K562 (cell line): ENCODE measurements at regions not wholly inside any gene's neighbourhood (a gene's known extent, or its start where the extent isn't known, plus 50 kb on each side); places are given as distances from the start of the nearest gene placed in this dataset.
"Not testable (repeated sequence)": the region's sequence is repeated elsewhere in the genome, so short reads cannot be mapped to it uniquely, and the experiment has no call there.

Experiments
- ATAC-seq: fragments of 200-7000 bp; cut with Tn5 transposase; 3 replicates; pipeline ENCODE4 v1.9.1; 2020; ENCODE audit warnings: moderate library complexity
- BruUV-seq: library from RNA; stranded (reverse); fragments of 400-500 nt; replicated peaks from 2 replicates; lab custom pipeline; 2021; lab: Mats Ljungman, UMichigan
- CTCF ChIA-PET: fragments of 300-600 bp; formaldehyde crosslinking; extraction: SDS; loops from one replicate; lab custom pipeline; 2021; ENCODE audit warnings: low intra/inter-chr PET ratio; lab: Yijun Ruan, JAX
- POLR2A ChIA-PET: fragments of 300-600, 350-650 bp; sonication (Branson Sonifier 250); formaldehyde crosslinking; extraction: SDS; loops from one replicate; lab custom pipeline; 2021; ENCODE audit warnings: antibody characterized with exemption, inconsistent platforms; lab: Yijun Ruan, JAX
- DNase-seq, 4 experiments: peaks; one replicate each; pipeline versions ENCODE4 v3.0.0 to v3.0.0-alpha.2; 2011 to 2018; ENCODE audit warnings: low spot score in 3 of 4, mixed read lengths in 3 of 4; ENCODE audit errors: extremely low read depth in 1 of 4
- FAIRE-seq: peaks from 2 replicates; lab custom pipeline; 2011; peaks lifted over from hg19 to GRCh38; lab: Jason Lieb, UNC
- H2AFZ ChIP-seq: 2 replicates; pipeline ENCODE4 v1.6.0; 2011; ENCODE audit warnings: low read depth, low read length, control low read depth, inconsistent platforms
- H3K27ac ChIP-seq: fragments of 200-600 bp; 3 replicates; pipeline ENCODE4 v1.8.0; 2011; ENCODE audit warnings: low read depth, mild to moderate bottlenecking, control low read depth, inconsistent platforms, low read length, moderate library complexity, mixed read lengths; ENCODE audit errors: extremely low read depth
- H3K27me3 ChIP-seq, 2 experiments: fragments of 300-600 bp in 1 of 2; 2 replicates in 1 of 2; 3 replicates in 1 of 2; pipeline versions ENCODE4 v1.6.0 to v1.8.0; 2011; ENCODE audit warnings: inconsistent platforms in 2 of 2, low read length in 2 of 2, mild to moderate bottlenecking in 1 of 2, mixed read lengths in 1 of 2, moderate library complexity in 1 of 2; ENCODE audit not compliant: control insufficient read depth in 2 of 2, insufficient read depth in 2 of 2
- H3K36me3 ChIP-seq: fragments of 300-600 bp; 3 replicates; pipeline ENCODE4 v1.8.0; 2011; ENCODE audit warnings: mild to moderate bottlenecking, low read length, inconsistent platforms; ENCODE audit not compliant: control insufficient read depth, insufficient read depth
- H3K4me1 ChIP-seq, 2 experiments: fragments of 200-600 bp in 1 of 2; replicated peaks in 1 of 2; 2 replicates in 1 of 2; 3 replicates in 1 of 2; pipeline versions ENCODE4 v1.5.1 to v1.8.0; 2011; ENCODE audit warnings: inconsistent platforms in 2 of 2, low read length in 2 of 2, mild to moderate bottlenecking in 1 of 2, mixed read lengths in 1 of 2, moderate library complexity in 1 of 2; ENCODE audit not compliant: control insufficient read depth in 2 of 2, insufficient read depth in 2 of 2
- H3K4me2 ChIP-seq: 2 replicates; pipeline ENCODE4 v1.6.1; 2011; ENCODE audit warnings: low read length, control low read depth, inconsistent platforms, mixed read lengths; ENCODE audit not compliant: insufficient read depth
- H3K4me3 ChIP-seq: fragments of 200-600 bp; sonication (generic), shearing (Covaris generic); 2 replicates; pipeline ENCODE4 v1.5.1; 2016; ENCODE audit warnings: control low read depth, inconsistent platforms
- H3K79me2 ChIP-seq: fragments of 200-600 bp; 3 replicates; pipeline ENCODE4 v1.8.0; 2011; ENCODE audit warnings: low read length, inconsistent platforms; ENCODE audit not compliant: control insufficient read depth, insufficient read depth
- H3K9ac ChIP-seq, 2 experiments: 2 replicates each; pipeline versions ENCODE4 v1.6.0 to v1.6.1; 2011; ENCODE audit warnings: low read depth in 2 of 2, low read length in 2 of 2, control low read depth in 1 of 2, inconsistent platforms in 1 of 2, mild to moderate bottlenecking in 1 of 2, mixed read lengths in 1 of 2; ENCODE audit not compliant: insufficient read depth in 1 of 2
- H3K9me1 ChIP-seq: one replicate; pipeline ENCODE4 v1.6.0; 2011; ENCODE audit warnings: inconsistent platforms, mild to moderate bottlenecking, low read length, moderate library complexity; ENCODE audit not compliant: control insufficient read depth, insufficient read depth
- H3K9me3 ChIP-seq: replicated peaks from 2 replicates; pipeline ENCODE4 v1.5.1; 2011; ENCODE audit warnings: low read depth, low read length, inconsistent platforms; ENCODE audit not compliant: control insufficient read depth, insufficient read depth
- H4K20me1 ChIP-seq: replicated peaks from 2 replicates; pipeline ENCODE4 v1.6.1; 2011; ENCODE audit warnings: low read length, inconsistent platforms, mixed read lengths; ENCODE audit not compliant: control insufficient read depth, insufficient read depth
- BRD9 ChIP-seq: fragments of 450-650 bp; IDR thresholded peaks from 2 replicates; pipeline ENCODE4 v1.6.1; 2018; ENCODE audit warnings: low read depth; ENCODE audit not compliant: partially characterized antibody
- HOXB6 ChIP-seq: fragments of 250-450 bp; sonication (Bioruptor Pico); IDR thresholded peaks from 2 replicates; pipeline ENCODE4 v1.5.1; 2022; ENCODE audit warnings: mild to moderate bottlenecking, borderline replicate concordance
- NEUROD1 ChIP-seq: fragments of 150-350 bp; IDR thresholded peaks from 2 replicates; pipeline ENCODE4 v1.6.1; 2014; ENCODE audit warnings: borderline replicate concordance, low read length, low read depth; ENCODE audit not compliant: partially characterized antibody
- SRSF7 ChIP-seq: fragments of 200-400 bp; formaldehyde crosslinking; optimal IDR thresholded peaks from 2 replicates; pipeline ENCODE3; 2017; ENCODE audit warnings: mild to moderate bottlenecking, low read depth, low read length
- TBL1XR1 ChIP-seq, 2 experiments: IDR thresholded peaks; 2 replicates each; pipeline ENCODE4 v1.6.1; 2012; ENCODE audit warnings: improper control_type of control experiment in 2 of 2, low read length in 2 of 2, mild to moderate bottlenecking in 1 of 2
- WGBS: fragments of 100-300 bp; shearing (Covaris generic); methylation state at CpG from one replicate; pipeline ENCODE4 v1.1.6; 2016; ENCODE audit warnings: low coverage, mixed read lengths; ENCODE audit not compliant: insufficient coverage; ENCODE audit errors: missing lambda C conversion rate; 5-methylcytosine and 5-hydroxymethylcytosine counted together
- in situ Hi-C: fragments of 300-500 bp; cut with MboI; formaldehyde crosslinking; loops from 4 replicates; pipeline ENCODE4 v1.15.0; 2018; ENCODE audit warnings: inconsistent platforms, mixed read lengths
- intact Hi-C: fragments of 100-400 bp; cut with micrococcal nuclease; formaldehyde crosslinking; loops from 2 replicates; pipeline ENCODE4 v1.14.2; 2022
- TF ChIP-seq, protein P1 (sequence below): fragments of 250-450 bp; sonication (Bioruptor Pico); IDR thresholded peaks from 2 replicates; pipeline ENCODE4 v1.4.0; 2020; ENCODE audit warnings: borderline replicate concordance
- TF ChIP-seq, protein P2 (sequence below), 2 experiments: IDR thresholded peaks; 2 replicates each; pipeline ENCODE4 v1.6.1; 2011; ENCODE audit warnings: borderline replicate concordance in 1 of 2, control low read depth in 1 of 2, low read depth in 1 of 2, low read length in 1 of 2, mild to moderate bottlenecking in 1 of 2, mixed read lengths in 1 of 2, moderate library complexity in 1 of 2; ENCODE audit not compliant: insufficient read depth in 1 of 2, insufficient read length in 1 of 2, poor library complexity in 1 of 2, severe bottlenecking in 1 of 2; ENCODE audit errors: extremely low read depth in 1 of 2

DNA sequence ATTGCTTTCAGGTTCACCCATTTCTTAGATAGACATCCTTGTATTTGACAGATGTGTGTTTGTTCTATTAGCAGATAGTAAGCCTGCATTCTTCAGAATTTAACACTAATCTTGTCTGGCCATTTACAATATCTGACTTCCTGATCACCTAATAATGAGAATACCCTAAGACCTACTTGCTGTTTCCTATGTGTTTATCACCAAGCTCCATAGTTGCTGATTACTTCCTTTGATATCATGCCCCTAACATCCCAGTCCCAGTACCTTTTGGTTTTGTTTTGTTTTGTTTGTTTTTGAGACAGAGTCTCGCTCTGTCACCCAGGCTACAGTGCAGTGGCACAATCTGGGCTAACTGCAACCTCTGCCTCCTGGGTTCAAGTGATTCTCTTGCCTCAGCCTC, 143.6 kb upstream of the DST start:
- no peak overlapping the region for H3K4me2 ChIP-seq
- no peak for DNase-seq
- in situ Hi-C loops (no loop called here), intact Hi-C loops (no loop called here)
- FAIRE-seq: no peak
- no peak overlapping the region for H3K9ac ChIP-seq
- H3K36me3 ChIP-seq: no peaks in the 10 kb centered on the region
- ChIA-PET POLR2A (no interaction called here), CTCF (no interaction called here)
- no peaks in the 10 kb centered on the region for H4K20me1 ChIP-seq
- BruUV-seq: no TSS peak
- H3K9me1 ChIP-seq: no peaks in the 10 kb centered on the region
- WGBS: 10% methylated on average over 1 of the region's 1 CpG
- no peak overlapping the region for H3K27ac ChIP-seq
- H3K9me3 ChIP-seq: no peaks in the 10 kb centered on the region
- TF ChIP-seq TBL1XR1 (IDR thresholded peaks at IDR 0.05; ENCODE audit: low read length in 2 of 2) (no peak), BRD9 (no peak), NEUROD1 (no peak), SRSF7 (no peak), HOXB6 (CRISPR knock-in tag) (no peak)
- TF ChIP-seq, protein P1, sequence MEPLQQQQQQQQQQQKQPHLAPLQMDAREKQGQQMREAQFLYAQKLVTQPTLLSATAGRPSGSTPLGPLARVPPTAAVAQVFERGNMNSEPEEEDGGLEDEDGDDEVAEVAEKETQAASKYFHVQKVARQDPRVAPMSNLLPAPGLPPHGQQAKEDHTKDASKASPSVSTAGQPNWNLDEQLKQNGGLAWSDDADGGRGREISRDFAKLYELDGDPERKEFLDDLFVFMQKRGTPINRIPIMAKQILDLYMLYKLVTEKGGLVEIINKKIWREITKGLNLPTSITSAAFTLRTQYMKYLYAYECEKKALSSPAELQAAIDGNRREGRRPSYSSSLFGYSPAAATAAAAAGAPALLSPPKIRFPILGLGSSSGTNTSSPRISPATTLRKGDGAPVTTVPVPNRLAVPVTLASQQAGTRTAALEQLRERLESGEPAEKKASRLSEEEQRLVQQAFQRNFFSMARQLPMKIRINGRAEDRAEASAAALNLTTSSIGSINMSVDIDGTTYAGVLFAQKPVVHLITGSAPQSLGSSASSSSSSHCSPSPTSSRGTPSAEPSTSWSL (CRISPR knock-in tag): no peak
- TF ChIP-seq, protein P2, sequence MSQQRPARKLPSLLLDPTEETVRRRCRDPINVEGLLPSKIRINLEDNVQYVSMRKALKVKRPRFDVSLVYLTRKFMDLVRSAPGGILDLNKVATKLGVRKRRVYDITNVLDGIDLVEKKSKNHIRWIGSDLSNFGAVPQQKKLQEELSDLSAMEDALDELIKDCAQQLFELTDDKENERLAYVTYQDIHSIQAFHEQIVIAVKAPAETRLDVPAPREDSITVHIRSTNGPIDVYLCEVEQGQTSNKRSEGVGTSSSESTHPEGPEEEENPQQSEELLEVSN (IDR thresholded peaks at IDR 0.05; ENCODE audit: borderline replicate concordance in 1 of 2, extremely low read depth in 1 of 2, insufficient read depth in 1 of 2, insufficient read length in 1 of 2, low read depth in 1 of 2, low read length in 1 of 2, poor library complexity in 1 of 2, severe bottlenecking in 1 of 2): no peak
- no peaks in the 10 kb centered on the region for H3K79me2 ChIP-seq
- no peak overlapping the region for H3K4me3 ChIP-seq
- no peaks in the 10 kb centered on the region; a peak in 1 of 5 replicates for H3K4me1 ChIP-seq
- no peaks in the 10 kb centered on the region for H3K27me3 ChIP-seq
- no peak for ATAC-seq
- H2AFZ ChIP-seq: no peak overlapping the region

DNA sequence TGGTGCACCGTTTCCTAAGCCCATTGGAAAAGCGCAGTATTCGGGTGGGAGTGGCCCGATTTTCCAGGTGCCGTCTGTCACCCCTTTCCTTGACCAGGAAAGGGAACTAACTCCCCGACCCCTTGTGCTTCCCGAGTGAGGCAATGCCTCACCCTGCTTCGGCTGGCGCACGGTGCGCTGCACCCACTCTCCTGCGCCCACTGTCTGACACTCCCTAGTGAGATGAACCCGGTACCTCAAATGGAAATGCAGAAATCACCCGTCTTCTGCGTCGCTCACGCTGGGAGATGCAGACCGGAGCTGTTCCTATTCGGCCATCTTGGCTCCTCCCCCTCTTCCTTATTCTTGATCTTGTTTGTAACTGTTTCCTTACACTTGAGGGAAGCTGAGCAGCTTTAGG, 142.8 kb upstream of the DST start:
- intact Hi-C loops, ATAC-seq, H3K9me3 ChIP-seq, DNase-seq, H3K79me2 ChIP-seq, H3K36me3 ChIP-seq, FAIRE-seq, BruUV-seq, H3K27ac ChIP-seq, H4K20me1 ChIP-seq, H3K9me1 ChIP-seq, H3K4me2 ChIP-seq, H3K4me1 ChIP-seq, in situ Hi-C loops, H3K27me3 ChIP-seq, CTCF ChIA-PET, POLR2A ChIA-PET, H2AFZ ChIP-seq, H3K9ac ChIP-seq, H3K4me3 ChIP-seq: not testable (repeated sequence)
- 23% methylated on average over 19 of the region's 19 CpGs for WGBS
